ENCODE measurements at regions not wholly inside any gene's neighbourhood (a gene's known extent, or its start where the extent isn't known, plus 50 kb on each side); places are given as distances from the start of the nearest gene placed in this dataset.
A peak's percentile ranks its signal among the peaks of the same experiment; 100 is the strongest.

- H3K4me1 Mint-ChIP-seq: no peaks in the 10 kb centered on the region
- H3K27me3 Mint-ChIP-seq: no peaks in the 10 kb centered on the region
- no peak overlapping the region for H3K27ac Mint-ChIP-seq
- DNase-seq (no peak), ATAC-seq (no peak)
- H3K4me3 Mint-ChIP-seq: no peak overlapping the region
- peaks cover 0 to 15% of the 10 kb centered on the region in 2 donors for H3K9me3 Mint-ChIP-seq
Measured at GRCh38 chr4:4780729-4781244, 78.7 kb upstream of the MSX1 start.

- no peak for ATAC-seq
- Mint-ChIP-seq H3K27ac (peak overlapping the region in 1 of 2 donors; percentile 42), H3K9me3 (peaks cover 0 to 15% of the 10 kb centered on the region in 2 donors), H3K27me3 (no peaks in the 10 kb centered on the region), H3K4me3 (no peak overlapping the region), H3K4me1 (no peaks in the 10 kb centered on the region)
- DNase-seq: no peak
Measured at GRCh38 chr4:4779486-4779885, 80.0 kb upstream of the MSX1 start.

GRCh38 chr4:4779054-4779453, 80.4 kb upstream of the MSX1 start:
- Mint-ChIP-seq H3K27ac (peak overlapping the region in 1 of 2 donors; percentile 71), H3K9me3 (peaks cover 0 to 15% of the 10 kb centered on the region in 2 donors), H3K27me3 (no peaks in the 10 kb centered on the region), H3K4me1 (no peaks in the 10 kb centered on the region), H3K4me3 (no peak overlapping the region)
- DNase-seq (no peak), ATAC-seq (no peak)

GRCh38 chr4:4778554-4778953, 80.9 kb upstream of the MSX1 start:
- Mint-ChIP-seq H3K27me3 (no peaks in the 10 kb centered on the region), H3K4me1 (no peaks in the 10 kb centered on the region), H3K4me3 (no peak overlapping the region), H3K9me3 (peaks cover 0 to 15% of the 10 kb centered on the region in 2 donors), H3K27ac (peak overlapping the region in 1 of 2 donors; percentile 71)
- DNase-seq (no peak), ATAC-seq (no peak)

- ATAC-seq (no peak), DNase-seq (no peak)
- Mint-ChIP-seq H3K4me3 (no peak overlapping the region), H3K9me3 (peaks cover 0 to 15% of the 10 kb centered on the region in 2 donors), H3K27ac (no peak overlapping the region), H3K4me1 (no peaks in the 10 kb centered on the region), H3K27me3 (no peaks in the 10 kb centered on the region)
Measured at GRCh38 chr4:4776934-4777333, 82.5 kb upstream of the MSX1 start.

- Mint-ChIP-seq H3K4me3 (no peak overlapping the region), H3K4me1 (no peaks in the 10 kb centered on the region), H3K27ac (no peak overlapping the region), H3K27me3 (no peaks in the 10 kb centered on the region), H3K9me3 (peaks cover 0 to 15% of the 10 kb centered on the region in 2 donors)
- DNase-seq (no peak), ATAC-seq (no peak)
Measured at GRCh38 chr4:4776335-4776734, 83.1 kb upstream of the MSX1 start.

- Mint-ChIP-seq H3K9me3 (peaks cover 0 to 15% of the 10 kb centered on the region in 2 donors), H3K27me3 (no peaks in the 10 kb centered on the region), H3K4me3 (no peak overlapping the region), H3K27ac (no peak overlapping the region), H3K4me1 (no peaks in the 10 kb centered on the region)
- DNase-seq (no peak), ATAC-seq (no peak)
Measured at GRCh38 chr4:4775493-4776004, 83.9 kb upstream of the MSX1 start.

GRCh38 chr4:4772534-4772933, 86.9 kb upstream of the MSX1 start:
- ATAC-seq: no peak
- DNase-seq: no peak
- H3K4me1 Mint-ChIP-seq: no peaks in the 10 kb centered on the region
- H3K27me3 Mint-ChIP-seq: no peaks in the 10 kb centered on the region
- H3K27ac Mint-ChIP-seq: no peak overlapping the region
- peaks cover 0 to 5% of the 10 kb centered on the region in 2 donors for H3K9me3 Mint-ChIP-seq
- no peak overlapping the region for H3K4me3 Mint-ChIP-seq

GRCh38 chr4:4771160-4771559, 88.3 kb upstream of the MSX1 start:
- no peak overlapping the region for H3K27ac Mint-ChIP-seq
- H3K9me3 Mint-ChIP-seq: peaks cover 2 to 5% of the 10 kb centered on the region in 2 donors
- no peaks in the 10 kb centered on the region for H3K4me1 Mint-ChIP-seq
- ATAC-seq: no peak
- H3K4me3 Mint-ChIP-seq: no peak overlapping the region
- H3K27me3 Mint-ChIP-seq: no peaks in the 10 kb centered on the region
- no peak for DNase-seq

GRCh38 chr4:4770610-4771009, 88.9 kb upstream of the MSX1 start:
- no peak for DNase-seq
- Mint-ChIP-seq H3K4me1 (no peaks in the 10 kb centered on the region), H3K4me3 (no peak overlapping the region), H3K9me3 (peaks cover 5% of the 10 kb centered on the region in 2 donors), H3K27me3 (no peaks in the 10 kb centered on the region), H3K27ac (no peak overlapping the region)
- ATAC-seq: no peak

GRCh38 chr4:4766564-4766963, 92.9 kb upstream of the MSX1 start:
- ATAC-seq (no peak), DNase-seq (no peak)
- Mint-ChIP-seq H3K9me3 (peaks cover 5 to 13% of the 10 kb centered on the region in 2 donors), H3K4me1 (peaks cover 24% of the 10 kb centered on the region), H3K27ac (peak overlapping the region in 1 of 2 donors; percentile 16), H3K27me3 (peaks cover 11% of the 10 kb centered on the region), H3K4me3 (no peak overlapping the region)

- peaks cover 11% of the 10 kb centered on the region for H3K27me3 Mint-ChIP-seq
- DNase-seq: no peak
- peaks cover 5 to 13% of the 10 kb centered on the region in 2 donors for H3K9me3 Mint-ChIP-seq
- no peak overlapping the region for H3K27ac Mint-ChIP-seq
- H3K4me3 Mint-ChIP-seq: no peak overlapping the region
- peaks cover 24% of the 10 kb centered on the region for H3K4me1 Mint-ChIP-seq
- ATAC-seq: no peak
Measured at GRCh38 chr4:4765811-4766210, 93.7 kb upstream of the MSX1 start.

- Mint-ChIP-seq H3K4me3 (no peak overlapping the region), H3K27me3 (peaks cover 11% of the 10 kb centered on the region), H3K9me3 (peaks cover 5 to 13% of the 10 kb centered on the region in 2 donors), H3K27ac (no peak overlapping the region), H3K4me1 (peaks cover 24% of the 10 kb centered on the region)
- no peak for ATAC-seq
- DNase-seq: no peak
Measured at GRCh38 chr4:4764558-4764905, 94.9 kb upstream of the MSX1 start.

GRCh38 chr4:4763822-4764557, 95.5 kb upstream of the MSX1 start:
- H3K9me3 Mint-ChIP-seq: peaks cover 5 to 13% of the 10 kb centered on the region in 2 donors
- H3K4me1 Mint-ChIP-seq: peaks cover 24% of the 10 kb centered on the region
- ATAC-seq: no peak
- DNase-seq: no peak
- no peak overlapping the region for H3K27ac Mint-ChIP-seq
- peaks cover 11% of the 10 kb centered on the region for H3K27me3 Mint-ChIP-seq
- peak overlapping the region; percentile 43 to 72 for H3K4me3 Mint-ChIP-seq

- Mint-ChIP-seq H3K27ac (peak overlapping the region in 1 of 2 donors; percentile 45), H3K4me3 (peak overlapping the region; percentile 43 to 72), H3K4me1 (peaks cover 24% of the 10 kb centered on the region), H3K27me3 (peaks cover 11% of the 10 kb centered on the region), H3K9me3 (peaks cover 5 to 13% of the 10 kb centered on the region in 2 donors)
- ATAC-seq: peak; percentile 97
- DNase-seq: peak; percentile 13 to 58
Measured at GRCh38 chr4:4762909-4763821, 96.3 kb upstream of the MSX1 start.

GRCh38 chr4:4762300-4762699, 97.2 kb upstream of the MSX1 start:
- Mint-ChIP-seq H3K9me3 (peaks cover 2 to 19% of the 10 kb centered on the region in 2 donors), H3K4me3 (no peak overlapping the region), H3K27me3 (peaks cover 11% of the 10 kb centered on the region), H3K4me1 (peaks cover 24% of the 10 kb centered on the region), H3K27ac (no peak overlapping the region)
- DNase-seq: no peak
- no peak for ATAC-seq
